Activated CD4-positive, alpha-beta T cell treated with anti-CD3 and anti-CD28 coated beads, Interleukin-2, amount 10 ng/mL, durations not matched to agents 7 days and 5 days (primary cell): ENCODE measurements at regions not wholly inside any gene's neighbourhood (a gene's known extent, or its start where the extent isn't known, plus 50 kb on each side); places are given as distances from the start of the nearest gene placed in this dataset.
"Not testable (repeated sequence)": the region's sequence is repeated elsewhere in the genome, so short reads cannot be mapped to it uniquely, and the experiment has no call there.

Experiments used
- CTCF ChIA-PET: fragments of 350-600 bp; sonication (Branson Sonifier 250); formaldehyde crosslinking; loops from one replicate; lab custom pipeline; 2021; ENCODE audit warnings: antibody characterized with exemption; lab: Charles Lee
- POLR2A ChIA-PET: fragments of 350-600 bp; sonication (Branson Sonifier 250); formaldehyde crosslinking; loops from one replicate; lab custom pipeline; 2021; ENCODE audit warnings: antibody characterized with exemption; lab: Charles Lee
- DNase-seq: peaks from one replicate; pipeline ENCODE4 v3.0.0-alpha.2; 2020
- H3K27ac Mint-ChIP-seq: one replicate; pipeline ENCODE4 v1.8.0; 2021; ENCODE audit warnings: mild to moderate bottlenecking, moderate library complexity, mixed read lengths
- H3K27me3 Mint-ChIP-seq: one replicate; pipeline ENCODE4 v1.8.0; 2021; ENCODE audit warnings: mixed read lengths
- H3K36me3 Mint-ChIP-seq: one replicate; pipeline ENCODE4 v1.8.0; 2021; ENCODE audit warnings: low read depth, mixed read lengths
- H3K4me1 Mint-ChIP-seq: one replicate; pipeline ENCODE4 v1.8.0; 2021; ENCODE audit warnings: mixed read lengths
- H3K4me3 Mint-ChIP-seq: one replicate; pipeline ENCODE4 v1.8.0; 2021; ENCODE audit warnings: mild to moderate bottlenecking, moderate library complexity, mixed read lengths
- H3K9me3 Mint-ChIP-seq: one replicate; pipeline ENCODE4 v1.8.0; 2021; ENCODE audit warnings: mixed read lengths

DNA sequence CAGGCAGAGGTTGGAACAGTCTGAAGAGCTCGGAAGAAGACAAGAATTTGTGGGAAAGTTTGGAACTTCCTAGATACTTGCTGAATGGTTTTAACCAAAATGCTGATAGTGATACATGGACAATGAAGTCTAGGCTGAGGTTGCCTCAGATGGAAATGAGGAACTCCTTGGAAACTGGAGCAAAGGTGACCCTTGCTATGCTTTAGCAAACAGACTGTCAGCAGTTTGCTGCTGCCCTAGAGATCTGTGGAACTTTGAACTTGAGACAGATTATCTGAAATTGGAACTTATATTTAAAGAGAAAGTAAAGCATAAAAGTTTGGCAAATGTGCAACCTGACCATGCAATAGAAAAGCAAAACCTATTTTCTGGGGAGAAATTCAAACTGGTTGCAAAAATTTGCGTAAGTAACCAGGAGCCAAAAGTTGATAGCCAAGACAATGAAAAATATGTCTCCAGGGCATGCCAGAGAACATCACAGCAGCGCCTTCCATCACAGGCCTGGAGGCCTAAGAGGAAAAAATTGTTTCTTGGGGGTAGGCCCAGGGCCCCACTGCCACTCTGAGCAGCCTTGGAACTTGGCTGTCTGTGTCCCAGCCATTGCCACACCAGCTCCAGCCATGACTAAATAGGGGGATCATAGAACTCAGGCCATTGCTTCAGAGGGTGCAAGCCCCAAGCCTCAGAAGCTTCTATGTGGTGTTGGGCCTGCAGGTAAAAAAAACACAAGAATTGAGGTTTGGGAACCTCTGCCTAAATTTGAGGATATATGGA, 675.3 kb downstream of the LTN1 start:
- no peaks in the 10 kb centered on the region for H3K27me3 Mint-ChIP-seq

GRCh38 chr21:28311411-28312190, 681.1 kb downstream of the LTN1 start:
- H3K27ac Mint-ChIP-seq: no peak overlapping the region
- no peaks in the 10 kb centered on the region for H3K36me3 Mint-ChIP-seq
- POLR2A ChIA-PET: no interaction called here
- H3K27me3 Mint-ChIP-seq: no peaks in the 10 kb centered on the region
- H3K4me3 Mint-ChIP-seq: no peak overlapping the region
- no peaks in the 10 kb centered on the region for H3K4me1 Mint-ChIP-seq
- no peak for DNase-seq
- H3K9me3 Mint-ChIP-seq: peaks cover 4% of the 10 kb centered on the region
- CTCF ChIA-PET: interaction anchor here (0.5 kb wide), 1 partner anchor 422 kb away, joined by 5 read pairs; no protein-coding TSS in a partner anchor

More for the DNA sequence above, 675.3 kb downstream of the LTN1 start:
- Mint-ChIP-seq H3K4me1 (no peaks in the 10 kb centered on the region), H3K4me3 (no peak overlapping the region), H3K27ac (no peak overlapping the region), H3K9me3 (peaks cover 2% of the 10 kb centered on the region), H3K36me3 (no peaks in the 10 kb centered on the region)
- ChIA-PET POLR2A (no interaction called here), CTCF (no interaction called here)
- no peak for DNase-seq

DNA sequence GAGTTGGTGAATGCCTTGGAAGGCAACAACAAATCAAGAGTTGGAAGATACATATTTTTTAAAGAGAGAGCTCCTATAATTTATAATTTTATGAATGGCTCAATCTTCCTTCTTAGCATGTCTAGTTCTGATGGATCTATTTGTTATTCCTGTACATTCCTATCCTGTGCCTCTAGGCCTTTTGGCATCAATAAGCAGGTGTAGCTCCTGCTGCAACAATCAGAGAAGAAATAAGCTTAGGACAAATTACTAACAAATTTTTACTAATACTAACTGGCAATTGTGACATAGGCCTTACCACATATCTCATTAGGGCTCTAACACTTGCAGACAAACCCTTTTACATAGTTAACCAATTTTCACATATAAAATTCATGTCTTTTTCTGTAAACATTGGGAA, 682.0 kb downstream of the LTN1 start:
- H3K4me3 Mint-ChIP-seq: no peak overlapping the region
- H3K27me3 Mint-ChIP-seq: no peaks in the 10 kb centered on the region
- peaks cover 4% of the 10 kb centered on the region for H3K9me3 Mint-ChIP-seq
- no peak for DNase-seq
- POLR2A ChIA-PET: no interaction called here
- CTCF ChIA-PET: no interaction called here
- no peaks in the 10 kb centered on the region for H3K36me3 Mint-ChIP-seq
- no peak overlapping the region for H3K27ac Mint-ChIP-seq
- H3K4me1 Mint-ChIP-seq: no peaks in the 10 kb centered on the region

DNA sequence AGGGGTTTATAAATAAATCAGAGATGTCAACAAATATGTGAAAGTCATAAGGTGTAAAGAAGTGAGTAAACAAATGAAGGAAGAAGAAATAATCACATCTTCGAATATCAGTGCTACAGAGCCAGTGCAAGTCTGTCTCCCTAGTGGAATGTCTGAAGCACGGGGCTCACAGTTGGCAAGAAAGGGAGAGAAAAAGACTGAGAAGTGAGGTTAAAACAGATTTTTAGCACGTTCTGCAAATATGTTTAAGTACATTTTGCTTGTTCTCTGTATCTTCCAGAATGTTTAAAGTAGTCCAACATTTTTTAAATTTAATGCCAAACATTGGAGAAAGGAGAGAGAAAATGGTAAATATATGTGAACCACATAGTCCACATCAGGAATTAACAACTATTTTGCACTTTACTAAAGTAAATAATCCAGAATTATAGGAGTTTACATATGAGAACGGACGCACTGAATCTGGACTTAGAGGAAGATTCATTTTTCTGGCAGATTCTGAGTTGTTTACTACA, 682.4 kb downstream of the LTN1 start:
- Mint-ChIP-seq H3K4me1 (no peaks in the 10 kb centered on the region), H3K27ac (no peak overlapping the region)

GRCh38 chr21:28309596-28309995, 683.1 kb downstream of the LTN1 start:
- DNase-seq: no peak
- POLR2A ChIA-PET: no interaction called here
- H3K9me3 Mint-ChIP-seq: peaks cover 4% of the 10 kb centered on the region
- H3K4me3 Mint-ChIP-seq: no peak overlapping the region
- CTCF ChIA-PET: no interaction called here
- no peaks in the 10 kb centered on the region for H3K27me3 Mint-ChIP-seq
- no peaks in the 10 kb centered on the region for H3K4me1 Mint-ChIP-seq
- no peak overlapping the region for H3K27ac Mint-ChIP-seq
- H3K36me3 Mint-ChIP-seq: no peaks in the 10 kb centered on the region

More for the DNA sequence above, 682.4 kb downstream of the LTN1 start:
- ChIA-PET CTCF (no interaction called here), POLR2A (no interaction called here)
- no peaks in the 10 kb centered on the region for H3K36me3 Mint-ChIP-seq
- no peak for DNase-seq
- H3K4me3 Mint-ChIP-seq: no peak overlapping the region
- no peaks in the 10 kb centered on the region for H3K27me3 Mint-ChIP-seq
- peaks cover 4% of the 10 kb centered on the region for H3K9me3 Mint-ChIP-seq

GRCh38 chr21:28308516-28308915, 684.2 kb downstream of the LTN1 start:
- Mint-ChIP-seq H3K9me3 (peaks cover 4% of the 10 kb centered on the region), H3K27me3 (no peaks in the 10 kb centered on the region)
- POLR2A ChIA-PET: no interaction called here

GRCh38 chr21:28299946-28300345, 692.7 kb downstream of the LTN1 start:
- Mint-ChIP-seq H3K9me3 (no peaks in the 10 kb centered on the region), H3K4me1 (no peaks in the 10 kb centered on the region), H3K27ac (no peak overlapping the region), H3K36me3 (no peaks in the 10 kb centered on the region), H3K4me3 (no peak overlapping the region), H3K27me3 (no peaks in the 10 kb centered on the region)
- ChIA-PET POLR2A (no interaction called here), CTCF (no interaction called here)
- DNase-seq: no peak

More at GRCh38 chr21:28308516-28308915, 684.2 kb downstream of the LTN1 start:
- no peaks in the 10 kb centered on the region for H3K36me3 Mint-ChIP-seq
- no peaks in the 10 kb centered on the region for H3K4me1 Mint-ChIP-seq
- no peak overlapping the region for H3K4me3 Mint-ChIP-seq
- CTCF ChIA-PET: no interaction called here
- DNase-seq: no peak
- no peak overlapping the region for H3K27ac Mint-ChIP-seq

- H3K4me1 Mint-ChIP-seq: no peaks in the 10 kb centered on the region
- ChIA-PET CTCF (no interaction called here), POLR2A (no interaction called here)
- H3K4me3 Mint-ChIP-seq: no peak overlapping the region
- no peaks in the 10 kb centered on the region for H3K27me3 Mint-ChIP-seq
- H3K27ac Mint-ChIP-seq: no peak overlapping the region
- no peaks in the 10 kb centered on the region for H3K9me3 Mint-ChIP-seq
- H3K36me3 Mint-ChIP-seq: no peaks in the 10 kb centered on the region
- no peak for DNase-seq
Observed at GRCh38 chr21:28298251-28298672, 694.4 kb downstream of the LTN1 start.

GRCh38 chr21:28294051-28294450, 698.6 kb downstream of the LTN1 start:
- Mint-ChIP-seq H3K4me1 (no peaks in the 10 kb centered on the region), H3K27ac (no peak overlapping the region), H3K4me3 (no peak overlapping the region), H3K27me3 (no peaks in the 10 kb centered on the region), H3K9me3 (peaks cover 8% of the 10 kb centered on the region), H3K36me3 (no peaks in the 10 kb centered on the region)
- ChIA-PET CTCF (no interaction called here), POLR2A (no interaction called here)
- DNase-seq: no peak

DNA sequence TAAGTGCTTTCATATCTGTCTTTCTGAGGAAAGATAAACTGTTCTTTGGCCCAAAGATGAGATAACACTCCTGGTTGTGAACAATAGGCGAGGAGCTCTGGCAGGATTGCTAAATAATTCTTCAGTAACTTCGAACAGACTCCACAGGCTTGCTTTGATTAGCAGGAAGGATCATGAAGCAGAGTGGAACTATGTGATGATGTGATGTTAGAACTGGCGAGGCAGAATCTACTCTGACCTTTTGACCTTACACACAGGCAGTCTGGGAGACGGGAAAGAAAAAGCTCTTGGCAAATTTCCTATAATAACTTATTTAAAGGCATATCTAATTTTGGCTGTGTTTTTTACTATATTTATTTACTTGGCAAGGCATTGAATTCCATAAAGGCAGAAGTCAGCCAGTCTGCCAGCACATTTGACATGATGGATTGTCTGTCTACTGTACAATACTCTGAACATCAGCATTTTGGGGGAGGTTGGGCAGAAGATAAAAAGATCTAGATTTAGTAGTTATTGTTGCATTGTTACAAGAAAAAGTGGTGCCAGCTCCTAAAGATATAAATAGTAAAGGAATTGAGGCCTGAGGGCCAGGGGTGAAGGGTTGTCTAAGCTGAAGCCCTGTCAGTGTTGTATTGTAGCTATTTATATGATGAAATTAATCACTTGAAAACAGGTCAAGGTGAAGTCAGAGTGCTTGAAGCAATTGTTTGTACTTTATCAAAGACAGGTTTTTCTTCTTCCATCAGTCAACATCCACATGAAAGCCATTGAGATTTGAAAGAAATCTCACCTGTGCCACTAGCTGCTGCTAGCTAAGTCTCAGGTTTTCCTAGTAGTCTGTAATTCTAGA, 708.8 kb downstream of the LTN1 start:
- Mint-ChIP-seq H3K27me3 (no peaks in the 10 kb centered on the region), H3K36me3 (no peaks in the 10 kb centered on the region), H3K9me3 (peaks cover 4% of the 10 kb centered on the region), H3K4me1 (no peaks in the 10 kb centered on the region), H3K4me3 (no peak overlapping the region), H3K27ac (no peak overlapping the region)
- no peak for DNase-seq
- POLR2A ChIA-PET: no interaction called here
- CTCF ChIA-PET: no interaction called here

DNA sequence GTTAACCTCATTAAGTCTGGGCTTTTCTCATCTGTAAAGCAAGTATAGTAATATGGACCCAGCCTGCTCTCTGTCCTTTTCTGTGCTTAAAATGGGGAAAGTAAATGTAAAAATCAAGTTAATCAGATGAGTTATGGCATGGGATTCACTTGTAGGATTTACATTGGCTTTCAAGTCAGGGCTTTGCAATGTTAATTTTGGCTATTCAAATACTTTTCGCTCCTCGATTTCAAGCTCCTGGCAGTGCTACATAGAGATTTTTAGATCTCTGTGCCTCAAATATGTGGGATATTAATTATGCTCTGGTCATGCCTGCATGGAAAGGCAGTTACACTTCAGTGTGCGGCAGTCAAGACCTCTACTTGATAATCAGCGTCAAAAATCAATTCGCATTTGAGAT, 709.8 kb downstream of the LTN1 start:
- Mint-ChIP-seq H3K27ac (no peak overlapping the region), H3K9me3 (peaks cover 4% of the 10 kb centered on the region), H3K4me3 (no peak overlapping the region), H3K27me3 (no peaks in the 10 kb centered on the region), H3K4me1 (no peaks in the 10 kb centered on the region), H3K36me3 (no peaks in the 10 kb centered on the region)
- DNase-seq: no peak
- ChIA-PET CTCF (no interaction called here), POLR2A (no interaction called here)

- H3K36me3 Mint-ChIP-seq, POLR2A ChIA-PET, H3K4me3 Mint-ChIP-seq, H3K27ac Mint-ChIP-seq, H3K27me3 Mint-ChIP-seq, DNase-seq, CTCF ChIA-PET, H3K9me3 Mint-ChIP-seq, H3K4me1 Mint-ChIP-seq: not testable (repeated sequence)
Observed at GRCh38 chr21:28281357-28281756, 711.3 kb downstream of the LTN1 start.
